Activated CD4-positive, CD25-positive, alpha-beta regulatory T cell treated with anti-CD3 and anti-CD28 coated beads, Interleukin-2, amount 50 U/mL, for 24 hours (primary cell): ENCODE measurements at regions not wholly inside any gene's neighbourhood (a gene's known extent, or its start where the extent isn't known, plus 50 kb on each side); places are given as distances from the start of the nearest gene placed in this dataset.

Source experiments
- ATAC-seq, 2 donors: fragments of 150-1000 bp; cut with Tn5 transposase; one replicate each; pipeline ENCODE4 v1.10.0; 2021; ENCODE audit warnings: mild to moderate bottlenecking in 1 of 2, moderate library complexity in 1 of 2

DNA sequence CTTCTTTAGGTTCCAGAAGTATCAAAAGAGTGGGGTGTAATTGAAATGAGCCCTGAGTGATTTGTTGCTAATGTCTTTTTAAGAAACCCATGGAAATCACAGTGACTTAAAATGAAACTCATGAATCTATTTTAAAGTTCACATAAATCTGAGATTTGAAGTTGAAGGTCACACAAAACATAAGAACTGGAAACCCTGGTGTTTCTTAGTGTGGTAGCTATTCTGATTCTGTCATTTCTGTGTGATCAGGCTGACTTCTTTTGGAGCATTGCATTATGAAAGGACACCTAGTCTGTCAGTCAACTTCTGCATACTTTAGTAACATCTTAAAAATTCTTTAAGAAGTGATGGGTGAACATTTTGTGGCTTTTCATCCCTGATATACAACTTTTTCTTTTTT lies 448.8 kb downstream of the TLE4 start:
- ATAC-seq = peak; percentile 46 to 48

- ATAC-seq = peak in 1 of 2 donors; percentile 27
Measured at GRCh38 chr9:80020056-80020455, 448.3 kb downstream of the TLE4 start.

DNA sequence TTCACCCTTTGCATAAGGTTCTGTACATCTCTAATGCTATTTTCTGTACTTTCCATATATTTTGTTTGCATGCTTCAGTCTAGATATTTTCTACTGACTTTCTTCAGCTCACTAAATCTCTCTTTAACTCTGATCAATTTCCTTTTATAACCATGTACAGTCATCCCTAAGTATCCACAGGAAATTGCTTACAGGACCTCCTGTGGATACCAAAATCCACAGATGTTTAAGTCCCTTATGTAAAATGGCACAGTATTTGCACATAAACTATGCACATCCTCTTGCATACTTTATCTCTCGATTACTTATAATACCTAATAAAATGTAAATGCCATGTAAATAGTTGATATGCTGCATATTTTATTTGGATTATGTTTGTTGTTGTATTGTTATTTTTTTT lies 442.1 kb downstream of the TLE4 start:
- ATAC-seq = no peak

DNA sequence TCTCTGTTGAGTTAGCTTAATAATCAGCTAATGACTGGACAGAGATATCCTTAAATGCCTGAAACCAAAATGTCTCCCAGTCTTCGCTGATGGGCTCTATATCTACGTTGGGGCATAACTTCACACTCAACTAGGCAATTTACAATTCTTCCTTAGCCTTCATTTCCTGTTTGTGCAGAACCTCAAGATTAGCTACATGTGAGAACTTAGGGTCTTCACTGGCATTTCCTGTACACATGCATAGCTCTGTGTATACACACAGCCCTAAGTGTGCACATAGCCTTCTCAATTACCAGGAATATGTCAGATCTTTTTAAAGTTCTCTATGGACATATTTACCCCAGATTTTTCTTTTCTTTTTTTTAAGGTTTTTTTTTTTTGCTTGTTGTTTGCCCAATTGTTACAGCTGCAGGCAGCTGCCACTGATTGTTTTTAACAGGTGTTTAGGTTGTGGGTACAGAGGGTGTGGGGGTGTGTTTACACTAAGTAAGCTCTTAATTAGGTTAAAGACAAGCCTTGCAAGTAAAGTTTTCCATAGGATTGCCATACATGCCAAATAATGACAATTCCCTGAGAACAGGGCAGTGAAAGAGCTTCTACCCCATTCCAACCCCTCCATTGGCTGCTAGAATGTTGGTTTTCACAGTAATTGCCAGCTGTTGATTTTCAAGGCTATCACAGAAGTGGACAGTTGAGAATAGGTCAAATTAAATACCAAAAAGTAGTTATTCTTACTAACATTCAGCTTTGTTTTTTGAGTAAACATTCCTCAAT lies 441.0 kb downstream of the TLE4 start:
- no peak for ATAC-seq

DNA sequence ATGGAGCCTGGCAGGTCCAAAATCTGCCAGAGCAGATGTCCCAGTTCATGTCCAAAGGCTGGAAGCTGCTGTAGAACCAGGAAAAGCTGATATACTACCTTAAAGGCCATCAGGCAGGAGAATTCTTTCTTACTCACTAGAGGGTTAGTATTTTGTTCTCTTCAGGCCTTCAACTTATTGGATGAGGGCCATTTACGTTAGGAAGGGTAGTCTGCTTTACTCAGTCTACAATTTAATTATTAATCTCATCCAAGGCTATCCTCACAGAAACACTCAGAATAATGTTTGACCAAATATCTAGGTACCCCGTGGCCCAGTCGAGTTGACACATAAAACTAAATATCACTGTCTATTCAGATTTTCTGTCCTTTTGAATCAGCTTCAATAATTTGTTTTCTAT lies 437.4 kb downstream of the TLE4 start:
- no peak for ATAC-seq

GRCh38 chr9:80004714-80005113 lies 432.9 kb downstream of the TLE4 start:
- no peak for ATAC-seq

DNA sequence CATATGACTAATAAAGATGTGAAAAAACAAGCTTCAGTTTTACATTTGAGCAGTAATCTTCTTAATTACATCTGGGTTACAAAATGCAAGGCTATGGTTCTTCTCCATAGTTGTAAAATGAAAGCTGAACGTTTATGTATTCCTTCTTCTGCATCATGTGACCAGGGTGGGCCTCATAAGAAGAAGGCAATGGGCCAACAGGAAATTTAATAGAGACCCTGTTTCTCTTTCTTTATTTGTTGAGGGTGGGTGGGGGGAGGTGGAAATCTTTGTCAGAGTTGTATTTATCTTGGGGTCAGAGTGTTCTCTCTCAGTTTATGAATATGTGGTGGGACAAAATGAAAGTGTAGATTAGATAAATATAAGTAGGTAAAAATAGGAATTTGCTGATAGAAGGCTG lies 418.8 kb downstream of the TLE4 start:
- no peak for ATAC-seq

DNA sequence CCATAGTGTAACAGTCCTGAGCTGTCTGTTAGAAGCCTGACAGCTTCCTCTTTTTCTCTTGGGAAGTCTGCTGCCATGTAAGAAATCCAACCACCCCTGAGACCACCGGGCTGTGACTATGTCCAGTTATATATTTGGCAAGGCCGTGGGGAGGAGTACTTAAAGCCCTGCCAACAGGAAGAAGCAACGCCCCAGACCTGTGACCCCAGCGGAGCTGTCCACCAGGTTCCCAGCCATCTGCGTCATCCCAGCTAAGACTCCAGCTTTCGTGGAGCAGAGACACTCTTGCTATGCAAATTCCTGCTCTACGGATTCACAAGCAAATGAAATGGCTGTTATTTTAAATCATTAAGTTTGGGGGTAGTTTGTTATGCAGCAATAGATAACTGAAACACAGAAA lies 417.3 kb downstream of the TLE4 start:
- ATAC-seq = no peak

DNA sequence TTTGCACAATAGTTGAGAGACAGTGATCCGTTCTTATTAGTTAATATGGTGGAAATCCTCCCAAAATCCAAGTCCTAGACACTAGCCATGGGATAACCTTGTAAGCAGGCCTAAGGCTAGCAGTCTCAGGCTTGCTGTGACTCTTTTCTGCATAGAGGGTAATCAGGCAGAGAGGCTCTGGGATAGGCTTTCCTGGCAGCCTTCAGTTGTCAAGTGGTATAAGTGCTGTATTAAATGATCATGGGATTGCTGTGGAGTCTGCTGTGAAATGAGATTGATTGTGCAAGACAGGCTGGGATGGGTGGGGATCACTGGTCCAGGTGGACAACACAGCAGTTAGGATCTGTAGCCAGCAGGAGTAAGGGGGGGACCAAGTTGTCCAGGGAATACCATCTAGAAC lies 416.4 kb downstream of the TLE4 start:
- ATAC-seq = no peak

- ATAC-seq = no peak
Measured at GRCh38 chr9:79986437-79986836, 414.7 kb downstream of the TLE4 start.

DNA sequence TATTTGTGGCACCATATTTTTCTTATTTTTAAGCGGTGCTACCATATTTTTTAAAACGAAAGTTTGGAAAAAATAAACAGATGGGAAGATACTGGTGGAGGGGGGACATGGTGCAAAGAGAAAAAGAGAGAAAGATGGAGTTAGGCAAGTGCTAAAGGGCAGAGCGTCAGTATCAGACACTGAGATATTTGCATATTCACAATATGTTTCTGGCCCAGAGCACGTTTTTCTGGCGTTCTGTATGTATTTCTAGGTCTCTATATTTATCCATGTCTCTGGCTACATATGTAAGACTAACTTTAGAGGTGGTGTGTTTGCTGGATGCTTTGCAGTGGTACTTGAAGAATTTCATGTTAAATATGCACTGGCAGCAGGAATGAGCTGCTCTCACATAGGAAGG lies 414.0 kb downstream of the TLE4 start:
- ATAC-seq = no peak

DNA sequence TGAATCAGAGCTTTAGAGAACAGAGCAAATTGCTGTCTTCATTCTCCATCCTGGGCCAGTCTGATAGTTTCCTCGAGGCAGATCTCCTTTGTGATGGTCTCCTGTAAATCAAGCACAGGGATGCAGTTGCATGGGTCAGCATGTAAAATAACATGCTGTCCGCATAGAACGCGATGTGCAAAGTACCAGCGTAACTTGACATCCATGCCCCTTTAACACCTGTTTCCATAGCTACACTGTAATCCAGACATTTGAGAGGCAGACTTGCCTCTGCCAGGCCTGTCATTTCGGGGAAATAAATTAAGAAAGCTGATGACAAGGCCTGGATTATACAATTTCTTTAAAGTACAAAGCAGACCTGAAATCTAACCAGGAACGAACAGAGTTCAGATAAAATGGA lies 413.5 kb downstream of the TLE4 start:
- no peak for ATAC-seq

- ATAC-seq = no peak
Measured at GRCh38 chr9:79984429-79985067, 412.8 kb downstream of the TLE4 start.

GRCh38 chr9:79980432-79980831 lies 408.7 kb downstream of the TLE4 start:
- no peak for ATAC-seq

DNA sequence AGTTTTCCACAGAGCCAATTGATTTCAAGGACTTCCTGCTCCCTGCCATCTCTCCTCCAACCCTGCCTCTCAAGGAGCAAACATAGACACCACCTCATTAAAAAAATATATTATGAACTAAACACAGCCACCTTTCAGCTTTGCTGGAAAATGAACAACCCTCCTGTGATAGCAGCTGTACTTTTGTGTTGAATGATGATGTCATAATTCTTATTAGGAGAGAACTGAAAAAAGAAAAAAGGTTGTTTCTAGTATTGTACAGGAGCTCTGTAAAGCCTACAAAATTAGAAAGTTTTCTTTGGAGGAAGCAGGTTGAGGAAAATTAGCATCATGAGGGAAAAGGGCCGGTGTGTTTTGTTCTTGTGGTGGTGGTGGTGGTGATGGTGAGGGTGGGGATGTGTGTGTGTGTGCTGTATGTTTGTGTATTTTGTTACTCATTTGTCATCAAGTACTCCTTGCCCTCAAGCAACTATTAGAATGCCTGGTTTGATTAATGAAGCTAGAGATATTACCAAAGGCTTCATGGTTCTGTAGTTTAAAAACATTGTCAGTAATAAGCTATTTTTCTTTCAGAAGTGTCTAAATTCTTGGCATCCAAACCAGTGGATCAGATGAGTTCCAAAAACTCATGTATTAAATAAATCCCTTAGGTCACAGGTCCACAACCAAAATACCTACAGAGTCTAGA lies 405.9 kb downstream of the TLE4 start:
- no peak for ATAC-seq

- ATAC-seq = no peak
Measured at GRCh38 chr9:79977074-79977435, 405.3 kb downstream of the TLE4 start.

- ATAC-seq = no peak
Measured at GRCh38 chr9:79976257-79977073, 404.7 kb downstream of the TLE4 start.

- ATAC-seq = no peak
Measured at GRCh38 chr9:79975621-79976256, 404.0 kb downstream of the TLE4 start.

GRCh38 chr9:79974806-79975422 lies 403.1 kb downstream of the TLE4 start:
- ATAC-seq = no peak

DNA sequence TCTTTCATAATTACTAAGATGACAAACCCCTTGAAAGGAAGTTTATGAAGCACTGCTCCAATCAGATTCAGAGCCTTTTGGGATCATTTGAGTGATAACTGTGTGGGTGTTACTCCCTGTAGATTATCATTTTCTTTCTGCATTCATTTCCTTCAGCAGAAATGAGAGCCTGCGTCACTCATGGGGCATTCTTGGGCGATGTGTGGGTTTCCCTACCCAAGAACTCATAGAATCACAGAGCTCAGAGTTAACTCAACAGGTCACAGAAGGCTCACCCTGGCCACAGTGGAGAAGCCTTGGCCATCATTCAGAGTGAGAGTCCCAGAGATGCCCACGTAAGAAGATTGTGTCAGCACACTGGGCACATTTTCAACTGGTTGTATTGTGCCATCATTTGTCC lies 401.9 kb downstream of the TLE4 start:
- no peak for ATAC-seq

DNA sequence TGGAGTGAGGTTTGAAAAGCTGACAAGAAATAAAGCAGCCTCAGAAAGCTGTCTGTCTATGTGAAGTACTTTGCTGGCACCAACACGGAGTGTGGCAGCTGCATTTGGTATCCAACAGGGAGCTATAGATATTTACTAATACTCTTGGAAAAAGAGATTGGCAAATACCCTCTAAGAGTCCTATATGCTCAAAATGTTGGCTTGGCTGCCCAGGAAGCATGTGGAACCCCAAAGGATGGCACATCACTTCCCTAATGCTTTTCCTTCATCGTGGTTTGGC lies 398.3 kb downstream of the TLE4 start:
- ATAC-seq = no peak

DNA sequence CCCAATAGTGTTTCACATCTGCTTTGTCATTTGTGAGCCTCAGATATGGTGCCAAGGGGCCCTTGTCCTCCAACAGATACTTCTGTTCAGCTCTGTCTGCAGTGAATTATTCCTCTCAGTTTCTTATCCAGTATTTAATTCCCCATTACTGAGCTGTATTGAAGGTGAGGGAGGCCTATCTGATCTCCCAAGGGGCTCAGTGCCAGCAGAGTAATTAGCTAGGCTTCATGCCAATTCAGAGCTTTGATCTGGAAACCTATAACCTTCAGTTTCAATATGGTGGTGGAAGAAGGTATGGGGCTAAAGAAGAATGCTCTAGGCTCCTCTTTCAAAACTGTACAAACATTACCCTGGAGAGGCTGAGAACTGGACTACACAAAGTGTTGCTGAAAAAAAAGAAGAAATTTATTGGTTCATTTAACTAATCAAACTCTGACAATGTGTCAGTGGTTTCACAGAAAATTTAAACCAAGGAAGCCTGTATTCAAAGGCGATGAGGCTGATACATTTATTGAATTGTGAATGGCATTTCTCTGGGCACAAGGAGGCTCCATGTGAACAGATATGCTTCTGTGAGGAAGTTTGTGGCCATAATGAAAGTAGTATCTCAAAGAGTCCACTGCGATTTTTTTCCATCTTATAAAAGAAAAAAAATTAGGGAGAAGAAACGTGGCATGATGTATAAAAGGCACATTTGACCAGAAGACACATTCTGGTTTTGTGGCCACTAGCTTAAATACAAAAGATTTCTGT lies 397.8 kb downstream of the TLE4 start:
- ATAC-seq = no peak
